Neutrophil (primary cell): ENCODE measurements at regions not wholly inside any gene's neighbourhood (a gene's known extent, or its start where the extent isn't known, plus 50 kb on each side); places are given as distances from the start of the nearest gene placed in this dataset.
A peak's percentile ranks its signal among the peaks of the same experiment; 100 is the strongest.

ENCODE experiments used
- H3K27ac ChIP-seq: fragments of 200-600 bp; sonication (generic); 2 replicates; pipeline ENCODE4 v1.5.1; 2016; ENCODE audit warnings: mild to moderate bottlenecking, moderate library complexity
- H3K27me3 ChIP-seq: fragments of 200-600 bp; sonication (generic); 2 replicates; pipeline ENCODE4 v1.6.0; 2016; ENCODE audit warnings: mild to moderate bottlenecking
- H3K36me3 ChIP-seq: fragments of 200-600 bp; sonication (generic); 2 replicates; pipeline ENCODE4 v1.5.1; 2017
- H3K4me1 ChIP-seq, 2 experiments: fragments of 200-600 bp in 1 of 2; sonication (generic) in 1 of 2; 1 replicate in 1 of 2; 2 replicates in 1 of 2; pipeline versions ENCODE4 v1.5.1 to v1.6.1; 2013 to 2016; ENCODE audit warnings: low read depth in 1 of 2, low read length in 1 of 2, mild to moderate bottlenecking in 1 of 2, moderate library complexity in 1 of 2; ENCODE audit not compliant: control insufficient read depth in 1 of 2, insufficient read depth in 1 of 2
- H3K4me3 ChIP-seq, 2 experiments: fragments of 200-600 bp in 1 of 2; sonication (generic) in 1 of 2; 1 replicate in 1 of 2; 2 replicates in 1 of 2; pipeline ENCODE4 v1.5.1; 2013 to 2016; ENCODE audit warnings: low read depth in 1 of 2, low read length in 1 of 2, mild to moderate bottlenecking in 1 of 2, moderate library complexity in 1 of 2
- H3K9me3 ChIP-seq: fragments of 200-600 bp; sonication (generic); 2 replicates; pipeline ENCODE4 v1.5.1; 2016
- CTCF ChIP-seq: fragments of 200-600 bp; sonication (generic); IDR thresholded peaks from 2 replicates; pipeline ENCODE4 v1.5.1; 2016; ENCODE audit warnings: antibody characterized with exemption

DNA sequence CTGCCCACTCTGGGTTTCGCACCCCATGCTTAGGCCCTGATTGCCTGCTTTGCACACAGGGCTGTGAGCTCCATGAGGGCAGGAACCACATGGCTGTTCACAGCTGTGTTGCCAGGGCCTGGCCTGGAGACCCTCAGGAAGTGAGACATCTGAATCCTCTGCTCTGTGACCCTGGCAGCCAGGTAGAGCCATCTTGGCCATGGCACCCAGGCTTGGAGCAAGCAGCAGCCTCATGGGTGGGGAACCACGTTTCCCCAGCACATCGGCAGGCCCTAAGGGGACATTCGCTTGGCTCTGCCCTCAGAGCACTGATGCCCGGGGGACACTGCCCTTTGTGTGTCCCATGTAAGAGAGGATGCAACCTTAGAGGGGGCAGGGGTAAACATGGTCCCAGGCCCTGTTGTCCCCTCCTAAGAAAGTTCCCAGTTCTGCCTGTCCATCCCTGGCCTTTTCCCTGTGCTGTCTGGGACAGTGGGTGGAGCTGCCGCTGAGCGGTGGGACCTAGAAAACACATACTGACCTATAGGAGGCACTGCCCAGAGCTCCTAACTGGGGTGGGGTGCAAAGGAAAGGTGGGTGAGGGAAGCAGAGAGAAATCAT, 144.1 kb upstream of the IER5L start:
- H3K4me3 ChIP-seq = peak overlapping the region in 1 of 2 experiments; percentile 5
- H3K27ac ChIP-seq = no peak overlapping the region
- peaks cover 22% of the 10 kb centered on the region for H3K27me3 ChIP-seq
- TF ChIP-seq CTCF = no peak
- H3K4me1 ChIP-seq = peaks cover 16 to 17% of the 10 kb centered on the region in 2 experiments
- H3K9me3 ChIP-seq = no peaks in the 10 kb centered on the region
- H3K36me3 ChIP-seq = no peaks in the 10 kb centered on the region

GRCh38 chr9:129321286-129322021, 143.4 kb upstream of the IER5L start:
- H3K9me3 ChIP-seq = no peaks in the 10 kb centered on the region
- no peaks in the 10 kb centered on the region for H3K36me3 ChIP-seq
- H3K27me3 ChIP-seq = peaks cover 22% of the 10 kb centered on the region
- no peak for TF ChIP-seq CTCF
- peak overlapping the region; percentile 58 to 62 for H3K4me3 ChIP-seq
- no peak overlapping the region for H3K27ac ChIP-seq
- H3K4me1 ChIP-seq = peaks cover 16 to 17% of the 10 kb centered on the region in 2 experiments

DNA sequence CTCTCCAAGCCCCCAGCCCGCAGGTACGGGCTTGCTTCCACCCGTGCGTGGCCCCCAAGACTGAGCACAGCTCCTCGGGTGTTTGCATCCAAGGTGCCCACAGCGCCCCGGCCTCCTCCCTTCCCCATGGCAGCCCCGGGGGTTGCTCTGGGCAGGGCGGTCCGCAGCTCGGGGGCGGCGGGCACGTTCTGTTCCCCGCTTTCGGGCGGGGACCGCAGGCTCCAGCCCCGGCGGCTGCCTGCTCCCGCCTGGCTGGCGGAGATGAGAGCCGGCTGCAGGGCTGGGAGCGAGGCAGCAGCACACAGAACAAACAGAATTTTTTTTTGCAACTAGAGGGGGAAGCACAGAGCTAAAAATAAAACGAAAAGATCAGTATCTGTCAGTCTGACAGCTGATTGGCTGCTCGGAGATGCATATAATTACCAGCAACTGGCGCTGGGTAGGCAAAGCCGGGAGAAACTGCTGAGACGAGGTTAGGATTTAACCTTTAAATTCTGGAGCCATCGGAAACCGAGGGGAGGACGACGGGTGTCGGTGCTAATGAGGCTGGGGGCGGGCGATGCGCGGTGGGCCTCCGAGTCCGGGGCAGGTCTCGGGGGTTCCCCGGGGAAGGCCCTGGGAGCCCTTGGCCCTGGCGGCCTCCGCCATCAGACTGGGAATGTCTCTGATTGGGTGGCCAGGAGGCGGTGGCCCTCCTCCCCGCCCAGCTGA, 142.7 kb upstream of the IER5L start:
- H3K27me3 ChIP-seq = peaks cover 22% of the 10 kb centered on the region
- H3K9me3 ChIP-seq = no peaks in the 10 kb centered on the region
- H3K4me1 ChIP-seq = peaks cover 16 to 17% of the 10 kb centered on the region in 2 experiments
- H3K27ac ChIP-seq = peak overlapping the region; percentile 3
- peak; percentile 33 for TF ChIP-seq CTCF
- peak overlapping the region; percentile 58 to 62 for H3K4me3 ChIP-seq
- no peaks in the 10 kb centered on the region for H3K36me3 ChIP-seq

- Histone ChIP-seq H3K27ac (no peak overlapping the region), H3K36me3 (no peaks in the 10 kb centered on the region), H3K4me3 (peak overlapping the region; percentile 58 to 62), H3K4me1 (peaks cover 16 to 17% of the 10 kb centered on the region in 2 experiments), H3K27me3 (peaks cover 22% of the 10 kb centered on the region), H3K9me3 (no peaks in the 10 kb centered on the region)
- no peak for TF ChIP-seq CTCF
These were observed 141.9 kb upstream of the IER5L start for GRCh38 chr9:129319938-129320481.

DNA sequence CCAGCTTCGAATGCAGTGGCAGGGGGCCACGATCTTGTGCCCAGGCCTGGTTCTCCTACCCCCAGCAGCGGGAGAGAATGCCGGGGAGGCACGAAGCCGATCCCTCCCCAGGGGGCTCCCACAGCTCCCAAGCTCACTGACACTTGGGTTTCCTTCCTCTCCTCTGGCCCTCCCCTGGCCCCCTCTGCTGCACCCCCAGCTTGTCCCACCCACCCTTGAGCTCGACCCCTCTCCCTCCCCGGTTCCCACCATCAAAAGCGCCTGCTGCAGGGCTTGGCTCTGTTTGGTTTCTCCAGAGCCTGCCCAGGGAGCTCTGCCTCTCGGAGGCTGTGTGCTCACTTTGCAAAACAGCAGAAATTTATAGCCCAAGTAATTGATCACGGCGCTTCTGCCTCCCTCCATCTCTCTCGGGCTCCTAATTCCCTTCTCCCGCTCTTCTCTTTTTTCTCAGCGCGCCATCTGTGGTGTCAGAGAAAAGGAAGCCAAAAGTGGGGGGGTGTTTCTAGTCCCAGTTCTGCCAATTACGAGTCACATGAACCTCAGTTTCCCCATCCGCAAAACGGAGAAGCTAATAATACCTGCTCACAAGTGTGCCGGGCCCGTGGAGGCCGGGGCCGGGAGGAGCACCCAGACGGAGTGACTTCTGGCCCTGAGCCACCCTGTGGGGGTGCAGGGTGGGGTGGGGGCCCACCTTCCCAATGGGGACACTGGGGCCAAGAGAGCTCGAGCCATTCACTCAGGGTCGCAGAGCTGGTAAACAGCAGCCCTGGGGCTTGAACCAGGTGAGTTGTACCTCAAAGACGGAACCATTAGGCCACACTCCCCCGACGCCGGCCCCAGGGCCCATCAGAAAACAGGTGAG, 141.2 kb upstream of the IER5L start:
- TF ChIP-seq CTCF = no peak
- Histone ChIP-seq H3K27me3 (peaks cover 22% of the 10 kb centered on the region), H3K9me3 (no peaks in the 10 kb centered on the region), H3K4me3 (no peak overlapping the region), H3K36me3 (no peaks in the 10 kb centered on the region), H3K27ac (no peak overlapping the region), H3K4me1 (peaks cover 16 to 17% of the 10 kb centered on the region in 2 experiments)
